ENCODE measurements at regions not wholly inside any gene's neighbourhood (a gene's known extent, or its start where the extent isn't known, plus 50 kb on each side); places are given as distances from the start of the nearest gene placed in this dataset.

DNA sequence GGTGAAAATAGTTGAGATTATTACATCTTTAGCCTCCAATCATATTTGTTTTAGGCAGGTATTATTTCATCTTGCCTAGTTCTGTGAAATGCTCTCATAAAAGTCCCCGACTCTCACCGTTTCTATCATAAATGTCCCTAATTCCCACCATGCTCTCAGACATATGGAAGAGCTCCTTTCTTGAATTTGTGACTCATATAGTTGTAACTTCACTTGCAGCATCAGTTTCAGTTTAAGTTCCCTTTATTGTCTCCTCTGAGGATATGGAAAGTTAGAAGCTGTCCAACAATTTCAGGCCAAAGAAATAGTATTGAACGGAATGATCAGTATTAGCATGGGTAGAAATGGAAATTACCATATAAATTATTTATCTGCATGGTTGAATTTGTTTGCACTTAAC is 187.5 kb upstream of the NR4A3 start:
- Mint-ChIP-seq H3K27ac (ENCODE audit: unreplicated experiment) (no peak overlapping the region), H3K4me3 (no peak overlapping the region), H3K9me3 (peaks cover 3% of the 10 kb centered on the region), H3K27me3 (ENCODE audit: low read depth) (no peaks in the 10 kb centered on the region), H3K36me3 (ENCODE audit: low read depth) (no peaks in the 10 kb centered on the region), H3K4me1 (no peaks in the 10 kb centered on the region)
- no peak for DNase-seq (ENCODE audit: low read depth, low spot score)
- TF ChIP-seq, protein P1, sequence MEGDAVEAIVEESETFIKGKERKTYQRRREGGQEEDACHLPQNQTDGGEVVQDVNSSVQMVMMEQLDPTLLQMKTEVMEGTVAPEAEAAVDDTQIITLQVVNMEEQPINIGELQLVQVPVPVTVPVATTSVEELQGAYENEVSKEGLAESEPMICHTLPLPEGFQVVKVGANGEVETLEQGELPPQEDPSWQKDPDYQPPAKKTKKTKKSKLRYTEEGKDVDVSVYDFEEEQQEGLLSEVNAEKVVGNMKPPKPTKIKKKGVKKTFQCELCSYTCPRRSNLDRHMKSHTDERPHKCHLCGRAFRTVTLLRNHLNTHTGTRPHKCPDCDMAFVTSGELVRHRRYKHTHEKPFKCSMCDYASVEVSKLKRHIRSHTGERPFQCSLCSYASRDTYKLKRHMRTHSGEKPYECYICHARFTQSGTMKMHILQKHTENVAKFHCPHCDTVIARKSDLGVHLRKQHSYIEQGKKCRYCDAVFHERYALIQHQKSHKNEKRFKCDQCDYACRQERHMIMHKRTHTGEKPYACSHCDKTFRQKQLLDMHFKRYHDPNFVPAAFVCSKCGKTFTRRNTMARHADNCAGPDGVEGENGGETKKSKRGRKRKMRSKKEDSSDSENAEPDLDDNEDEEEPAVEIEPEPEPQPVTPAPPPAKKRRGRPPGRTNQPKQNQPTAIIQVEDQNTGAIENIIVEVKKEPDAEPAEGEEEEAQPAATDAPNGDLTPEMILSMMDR (conservative IDR thresholded peaks at IDR 0.05), result no peak

DNA sequence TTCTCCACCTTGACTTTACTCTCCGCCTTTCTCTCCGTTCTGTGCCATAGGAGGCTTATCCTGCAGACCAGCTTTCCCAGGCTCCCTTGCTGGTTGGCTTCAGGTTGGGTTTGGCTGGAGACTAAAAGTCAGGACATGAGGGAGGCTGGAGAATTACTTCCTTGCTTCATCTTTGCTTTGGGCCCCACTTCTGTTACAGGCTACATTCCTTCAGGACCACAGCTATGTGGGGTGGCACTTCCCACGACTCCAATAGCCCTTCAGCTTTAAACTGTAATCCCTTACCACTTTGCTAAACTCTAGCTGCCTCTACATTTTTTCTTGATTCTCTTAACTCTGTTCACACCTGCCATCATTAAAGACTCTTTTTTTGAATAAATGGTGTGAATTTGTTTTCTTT is 186.7 kb upstream of the NR4A3 start:
- no peak overlapping the region for H3K27ac Mint-ChIP-seq (ENCODE audit: unreplicated experiment)
- no peak overlapping the region for H3K4me3 Mint-ChIP-seq
- no peaks in the 10 kb centered on the region for H3K27me3 Mint-ChIP-seq (ENCODE audit: low read depth)
- H3K36me3 Mint-ChIP-seq (ENCODE audit: low read depth), result no peaks in the 10 kb centered on the region
- TF ChIP-seq, protein P1 (conservative IDR thresholded peaks at IDR 0.05), result no peak
- DNase-seq (ENCODE audit: low read depth, low spot score), result no peak
- peaks cover 3% of the 10 kb centered on the region for H3K9me3 Mint-ChIP-seq
- no peaks in the 10 kb centered on the region for H3K4me1 Mint-ChIP-seq

DNA sequence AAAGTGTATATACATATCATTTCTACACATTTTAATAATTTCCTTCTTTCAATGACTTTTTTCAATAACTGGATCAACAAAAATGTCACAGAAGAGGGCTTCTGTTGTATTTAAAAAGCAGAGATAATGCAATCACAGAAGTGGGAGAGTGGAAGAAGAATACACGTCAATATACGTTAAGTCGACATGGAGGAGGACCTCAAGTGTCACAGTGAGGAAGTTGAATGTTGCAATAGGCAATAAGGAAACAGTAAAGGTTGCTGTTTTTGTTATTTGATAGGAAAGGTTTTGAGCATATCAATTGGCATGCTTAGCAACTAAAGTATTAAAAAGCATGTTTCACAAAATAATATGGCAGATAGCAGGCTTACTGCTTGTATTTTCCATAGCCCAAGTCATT is 184.0 kb upstream of the NR4A3 start:
- H3K27me3 Mint-ChIP-seq (ENCODE audit: low read depth), result no peaks in the 10 kb centered on the region
- H3K4me1 Mint-ChIP-seq, result no peaks in the 10 kb centered on the region
- no peak overlapping the region for H3K27ac Mint-ChIP-seq (ENCODE audit: unreplicated experiment)
- H3K9me3 Mint-ChIP-seq, result peaks cover 6% of the 10 kb centered on the region
- peaks cover 5% of the 10 kb centered on the region for H3K36me3 Mint-ChIP-seq (ENCODE audit: low read depth)
- no peak overlapping the region for H3K4me3 Mint-ChIP-seq
- TF ChIP-seq, protein P1 (conservative IDR thresholded peaks at IDR 0.05), result no peak
- DNase-seq (ENCODE audit: low read depth, low spot score), result no peak

DNA sequence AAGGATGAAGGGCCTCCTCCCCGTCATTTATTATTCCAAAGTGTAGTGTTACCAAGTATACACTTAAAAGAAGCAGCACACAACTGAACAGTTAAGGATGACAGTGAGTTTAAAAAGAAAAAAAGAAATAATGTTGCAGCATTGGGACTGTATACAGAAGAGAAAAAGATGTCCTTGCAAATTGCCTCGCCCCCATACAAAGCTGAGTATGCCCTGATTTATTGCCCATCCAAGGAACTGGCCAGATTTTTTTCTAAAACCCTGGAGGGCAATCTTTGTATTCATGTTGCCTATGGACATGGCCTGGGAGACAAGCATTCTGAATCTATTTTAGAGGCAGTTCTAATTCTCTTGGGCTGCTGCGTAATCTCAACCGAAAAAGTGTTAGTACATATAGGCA is 182.7 kb upstream of the NR4A3 start:
- no peak overlapping the region for H3K4me3 Mint-ChIP-seq
- TF ChIP-seq, protein P1 (conservative IDR thresholded peaks at IDR 0.05), result no peak
- peaks cover 6% of the 10 kb centered on the region for H3K9me3 Mint-ChIP-seq
- no peak for DNase-seq (ENCODE audit: low read depth, low spot score)
- no peak overlapping the region for H3K27ac Mint-ChIP-seq (ENCODE audit: unreplicated experiment)
- H3K27me3 Mint-ChIP-seq (ENCODE audit: low read depth), result no peaks in the 10 kb centered on the region
- no peaks in the 10 kb centered on the region for H3K4me1 Mint-ChIP-seq
- H3K36me3 Mint-ChIP-seq (ENCODE audit: low read depth), result peaks cover 5% of the 10 kb centered on the region

DNA sequence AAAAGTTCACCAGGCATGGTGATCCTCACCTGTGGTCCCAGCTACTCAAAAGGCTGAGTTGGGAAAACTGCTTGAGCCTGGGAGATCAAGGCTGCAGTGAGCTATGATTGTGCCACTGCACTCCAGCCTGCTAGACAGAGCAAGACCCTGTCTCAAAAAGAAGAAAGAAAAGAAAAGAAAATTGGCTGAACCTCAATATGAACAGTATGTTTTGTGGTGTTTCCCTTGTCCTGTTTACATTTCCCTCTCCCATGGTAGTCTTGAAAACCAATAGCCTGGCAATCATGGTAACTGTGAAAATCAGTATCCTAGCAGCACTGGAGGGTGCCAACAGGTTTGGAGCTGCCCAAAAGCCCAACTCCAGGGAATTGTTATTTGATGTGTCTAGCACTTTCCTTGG is 174.1 kb upstream of the NR4A3 start:
- H3K27me3 Mint-ChIP-seq (ENCODE audit: low read depth), result no peaks in the 10 kb centered on the region
- no peaks in the 10 kb centered on the region for H3K4me1 Mint-ChIP-seq
- H3K36me3 Mint-ChIP-seq (ENCODE audit: low read depth), result peaks cover 3% of the 10 kb centered on the region
- H3K27ac Mint-ChIP-seq (ENCODE audit: unreplicated experiment), result no peak overlapping the region
- H3K9me3 Mint-ChIP-seq, result peaks cover 6% of the 10 kb centered on the region
- no peak for DNase-seq (ENCODE audit: low read depth, low spot score)
- H3K4me3 Mint-ChIP-seq, result no peak overlapping the region
- TF ChIP-seq, protein P1 (conservative IDR thresholded peaks at IDR 0.05), result no peak

Data from neural crest cell (in vitro differentiated cells).